HG02885 (cell line): ENCODE measurements at regions not wholly inside any gene's neighbourhood (a gene's known extent, or its start where the extent isn't known, plus 50 kb on each side); places are given as distances from the start of the nearest gene placed in this dataset.

ENCODE experiments used
- ATAC-seq: cut with Tn5 transposase; IDR thresholded peaks from one replicate; pipeline ENCODE4 v1.9.1; 2021; ENCODE audit warnings: mild to moderate bottlenecking; ENCODE audit not compliant: unreplicated experiment, poor library complexity

GRCh38 chr5:168187614-168188013 lies 103.8 kb upstream of the WWC1 start:
- no peak for ATAC-seq

DNA sequence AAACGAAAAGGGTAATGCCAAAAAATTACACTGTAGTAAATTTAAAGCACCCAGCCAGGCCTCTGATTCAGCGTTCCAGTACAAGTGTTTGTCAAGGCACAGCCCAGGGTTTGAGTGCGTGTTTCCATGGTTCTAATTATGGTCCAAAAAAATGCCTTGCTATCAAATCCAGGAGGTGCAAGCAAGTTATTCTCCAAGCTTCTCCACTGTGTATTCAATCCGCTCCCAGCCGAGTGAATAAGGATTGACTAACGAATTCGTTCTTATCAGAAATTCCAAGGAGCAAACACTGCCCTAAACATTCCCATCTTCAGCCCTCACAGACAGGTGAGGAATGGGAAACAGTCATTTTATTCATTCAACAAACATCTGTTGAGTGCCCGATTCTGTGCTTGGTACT lies 103.3 kb upstream of the WWC1 start:
- no peak for ATAC-seq

DNA sequence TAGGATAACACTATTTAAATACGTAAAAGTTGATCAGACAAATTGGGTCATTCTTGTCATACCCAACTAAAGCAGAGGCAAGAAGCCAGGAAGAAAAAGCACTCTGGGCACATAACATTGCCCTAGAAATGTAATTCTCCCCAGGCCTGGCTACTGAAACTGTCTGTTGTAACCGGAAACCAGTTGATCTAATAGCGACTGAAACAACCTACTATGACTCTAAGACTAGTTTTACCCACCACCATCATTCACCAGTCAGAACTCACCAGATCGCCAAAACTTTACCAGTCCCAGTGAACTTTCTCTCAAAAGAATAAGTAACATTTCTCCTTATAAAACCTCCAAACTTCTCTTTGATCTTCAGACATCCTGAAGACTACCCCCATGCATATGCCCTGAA lies 99.3 kb upstream of the WWC1 start:
- ATAC-seq, result no peak

DNA sequence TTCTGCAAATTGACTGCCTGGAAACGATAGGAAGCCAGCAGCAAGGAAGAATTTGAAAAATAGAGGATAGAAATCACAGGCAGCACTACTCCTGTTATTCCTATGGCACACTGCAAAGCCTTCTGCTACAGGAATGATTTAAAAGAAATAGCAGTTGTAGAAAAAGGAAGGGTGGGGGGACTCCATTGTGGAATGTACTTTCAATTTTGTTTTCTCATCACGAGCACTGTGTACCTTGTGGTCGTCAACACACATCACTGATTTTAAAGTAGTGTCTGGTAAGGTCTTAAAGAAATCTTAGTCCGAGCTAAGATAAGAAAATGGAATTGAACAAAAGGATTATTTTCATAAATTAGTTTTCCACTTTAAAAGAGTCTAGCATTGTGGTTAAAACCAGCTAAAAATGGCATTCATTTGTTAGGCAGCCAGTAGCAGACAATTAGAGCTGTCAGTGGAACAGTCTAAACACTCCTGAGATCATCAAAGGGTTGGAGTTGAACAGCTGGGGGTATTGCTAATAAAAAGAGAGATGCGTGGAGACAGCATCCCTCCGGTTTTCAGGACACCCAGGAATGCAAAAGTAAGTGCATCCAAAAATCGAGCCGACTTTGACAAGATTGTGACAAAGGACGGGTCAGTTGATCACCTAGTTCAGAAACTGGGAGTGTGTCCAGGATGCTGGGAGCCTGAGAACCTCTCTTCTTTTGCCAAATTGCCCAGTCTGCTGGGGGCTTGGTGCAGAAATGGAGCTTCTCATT lies 97.8 kb upstream of the WWC1 start:
- peak; percentile 49 for ATAC-seq

- no peak for ATAC-seq
Measured at GRCh38 chr5:168195110-168195509, 96.3 kb upstream of the WWC1 start.

DNA sequence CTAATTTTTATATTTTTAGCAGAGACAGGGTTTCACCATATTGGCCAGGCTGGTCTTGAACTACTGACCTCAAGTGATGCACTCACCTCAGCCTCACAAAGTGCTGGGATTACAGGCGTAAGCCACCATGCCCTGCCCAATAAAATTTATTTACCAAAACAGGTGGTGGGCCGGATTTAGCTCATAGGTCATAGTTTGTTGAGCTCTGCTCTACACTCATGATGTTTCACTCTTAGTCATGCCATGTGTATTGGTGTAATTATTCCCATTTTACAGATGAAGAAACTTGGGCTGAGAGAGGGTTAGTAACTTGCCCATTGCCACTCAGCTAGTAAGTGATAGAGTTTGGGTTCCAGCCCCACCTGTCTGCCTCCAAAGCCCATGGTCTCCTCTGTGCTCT lies 93.1 kb upstream of the WWC1 start:
- peak; percentile 47 for ATAC-seq

- ATAC-seq, result no peak
Measured at GRCh38 chr5:168202996-168203395, 88.4 kb upstream of the WWC1 start.

GRCh38 chr5:168204165-168204564 lies 87.3 kb upstream of the WWC1 start:
- ATAC-seq, result no peak

GRCh38 chr5:168207450-168208029 lies 83.9 kb upstream of the WWC1 start:
- ATAC-seq, result no peak

GRCh38 chr5:168209244-168209995 lies 82.0 kb upstream of the WWC1 start:
- ATAC-seq, result no peak

DNA sequence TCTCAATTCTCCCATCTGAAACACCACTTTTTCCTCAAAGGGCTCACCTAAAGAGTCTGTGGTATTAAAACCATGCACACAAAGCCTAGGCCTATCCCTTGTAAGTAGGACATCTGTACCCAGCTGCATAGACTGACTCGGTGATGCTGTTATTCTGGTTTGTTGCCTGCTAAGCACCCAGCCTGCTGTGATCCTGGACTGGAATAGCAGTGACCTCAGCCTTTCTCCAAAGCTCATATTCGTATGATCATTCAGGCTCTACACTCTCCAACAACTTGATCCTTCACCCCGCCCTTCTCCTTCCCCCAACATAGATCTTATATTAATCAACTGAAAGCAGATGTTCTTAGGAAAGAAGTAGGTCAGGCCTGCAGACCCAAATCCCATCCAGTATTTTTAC lies 81.4 kb upstream of the WWC1 start:
- ATAC-seq, result no peak

- ATAC-seq, result no peak
Measured at GRCh38 chr5:168211245-168211644, 80.2 kb upstream of the WWC1 start.

GRCh38 chr5:168211936-168212335 lies 79.5 kb upstream of the WWC1 start:
- no peak for ATAC-seq

- ATAC-seq, result no peak
Measured at GRCh38 chr5:168214071-168214470, 77.4 kb upstream of the WWC1 start.

DNA sequence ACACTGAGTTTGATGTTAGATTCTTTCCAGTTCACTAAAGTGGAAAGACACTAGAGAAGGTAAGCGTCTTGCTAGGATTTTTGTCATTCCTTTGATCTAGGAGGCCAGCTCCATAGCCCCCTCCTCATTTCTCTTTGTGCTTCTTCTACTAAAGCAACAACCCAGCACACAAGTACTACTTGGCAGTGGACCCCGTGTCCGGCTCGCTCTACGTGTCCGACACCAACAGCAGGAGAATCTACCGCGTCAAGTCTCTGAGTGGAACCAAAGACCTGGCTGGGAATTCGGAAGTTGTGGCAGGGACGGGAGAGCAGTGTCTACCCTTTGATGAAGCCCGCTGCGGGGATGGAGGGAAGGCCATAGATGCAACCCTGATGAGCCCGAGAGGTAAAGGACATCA lies 76.6 kb upstream of the WWC1 start:
- no peak for ATAC-seq

- no peak for ATAC-seq
Measured at GRCh38 chr5:168215646-168216045, 75.8 kb upstream of the WWC1 start.

DNA sequence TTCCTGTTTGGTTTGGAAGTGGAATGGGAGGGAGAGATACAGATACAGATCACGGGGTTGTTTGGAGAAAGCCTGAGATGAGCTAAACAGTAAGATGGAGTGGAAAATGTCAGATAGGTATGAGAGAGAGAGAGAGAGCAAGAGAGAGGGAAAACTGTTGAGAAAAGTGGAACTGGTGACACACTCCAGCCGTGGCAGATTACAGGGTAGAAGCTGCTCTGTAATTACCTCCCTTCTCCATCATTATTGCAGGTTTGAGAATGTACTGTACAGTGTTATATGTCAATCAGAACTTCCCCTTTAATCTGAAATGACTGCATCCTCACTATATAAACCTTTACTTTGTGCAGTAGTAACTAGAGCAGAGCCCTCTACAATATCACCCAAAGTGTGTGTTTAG lies 74.5 kb upstream of the WWC1 start:
- no peak for ATAC-seq

DNA sequence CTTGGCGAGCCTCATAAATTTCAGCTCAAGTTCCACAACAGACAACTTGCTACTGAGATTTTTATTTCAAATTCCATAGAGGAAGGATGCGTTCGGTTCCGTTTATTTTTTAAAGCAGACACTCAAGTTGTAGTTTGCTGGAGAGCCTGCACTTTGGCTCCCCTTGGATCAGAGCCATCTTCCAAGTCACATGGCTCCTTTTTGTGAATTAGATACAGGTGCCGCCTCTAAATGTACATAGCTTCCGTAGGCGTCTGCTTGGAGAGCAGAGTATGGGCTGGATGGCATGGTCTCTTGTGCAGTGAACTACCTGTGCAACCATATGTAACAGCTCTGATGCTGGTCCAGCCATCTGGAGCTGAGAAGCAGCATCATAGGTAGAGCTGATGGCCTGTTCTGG lies 73.9 kb upstream of the WWC1 start:
- ATAC-seq, result no peak

GRCh38 chr5:168218746-168219145 lies 72.7 kb upstream of the WWC1 start:
- ATAC-seq, result no peak

GRCh38 chr5:168219515-168220410 lies 71.7 kb upstream of the WWC1 start:
- ATAC-seq, result peak; percentile 87

GRCh38 chr5:168224085-168224484 lies 67.4 kb upstream of the WWC1 start:
- ATAC-seq, result no peak
